Fibroblast of skin of left biceps (primary cell): ENCODE measurements at regions not wholly inside any gene's neighbourhood (a gene's known extent, or its start where the extent isn't known, plus 50 kb on each side); places are given as distances from the start of the nearest gene placed in this dataset.
"Not testable (repeated sequence)": the region's sequence is repeated elsewhere in the genome, so short reads cannot be mapped to it uniquely, and the experiment has no call there.

Experiments
- DNase-seq, 2 experiments: peaks; one replicate each; pipeline ENCODE4 v3.0.0-alpha.2; 2013; ENCODE audit warnings: low read depth in 2 of 2

GRCh38 chr6:86256615-86257187, 614.0 kb upstream of the SYNCRIP start:
- DNase-seq: no peak

GRCh38 chr6:86255973-86256372, 613.3 kb upstream of the SYNCRIP start:
- DNase-seq: no peak

- no peak for DNase-seq
Measured at GRCh38 chr6:86251106-86251505, 608.4 kb upstream of the SYNCRIP start.

- no peak for DNase-seq
Measured at GRCh38 chr6:86217906-86218305, 575.2 kb upstream of the SYNCRIP start.

GRCh38 chr6:86215323-86215722, 572.6 kb upstream of the SYNCRIP start:
- DNase-seq: no peak

- no peak for DNase-seq
Measured at GRCh38 chr6:86205980-86206379, 563.3 kb upstream of the SYNCRIP start.

- no peak for DNase-seq
Measured at GRCh38 chr6:86203044-86203443, 560.4 kb upstream of the SYNCRIP start.

GRCh38 chr6:86193821-86194220, 551.1 kb upstream of the SYNCRIP start:
- DNase-seq: no peak

- DNase-seq: no peak
Measured at GRCh38 chr6:86192123-86192522, 549.4 kb upstream of the SYNCRIP start.

- not testable (repeated sequence) for DNase-seq
Measured at GRCh38 chr6:86175149-86175548, 532.5 kb upstream of the SYNCRIP start.

GRCh38 chr6:86154852-86155251, 512.2 kb upstream of the SYNCRIP start:
- no peak for DNase-seq

- no peak for DNase-seq
Measured at GRCh38 chr6:86153521-86153920, 510.8 kb upstream of the SYNCRIP start.

- DNase-seq: no peak
Measured at GRCh38 chr6:86152546-86152945, 509.9 kb upstream of the SYNCRIP start.

- DNase-seq: no peak
Measured at GRCh38 chr6:86148586-86148985, 505.9 kb upstream of the SYNCRIP start.

GRCh38 chr6:86147859-86148258, 505.2 kb upstream of the SYNCRIP start:
- no peak for DNase-seq

GRCh38 chr6:86147311-86147710, 504.6 kb upstream of the SYNCRIP start:
- DNase-seq: no peak

GRCh38 chr6:86146751-86147150, 504.1 kb upstream of the SYNCRIP start:
- not testable (repeated sequence) for DNase-seq

- DNase-seq: no peak
Measured at GRCh38 chr6:86142326-86142725, 499.6 kb upstream of the SYNCRIP start.

- no peak for DNase-seq
Measured at GRCh38 chr6:86128130-86128814, 485.6 kb upstream of the SYNCRIP start.

GRCh38 chr6:86122086-86122485, 479.4 kb upstream of the SYNCRIP start:
- no peak for DNase-seq

GRCh38 chr6:86118271-86118670, 475.6 kb upstream of the SYNCRIP start:
- DNase-seq: no peak

GRCh38 chr6:86107985-86108384, 465.3 kb upstream of the SYNCRIP start:
- DNase-seq: no peak

- DNase-seq: no peak
Measured at GRCh38 chr6:86087954-86088353, 445.3 kb upstream of the SYNCRIP start.

- no peak for DNase-seq
Measured at GRCh38 chr6:86079938-86080337, 437.3 kb upstream of the SYNCRIP start.
